T-cell (primary cell): ENCODE measurements at regions not wholly inside any gene's neighbourhood (a gene's known extent, or its start where the extent isn't known, plus 50 kb on each side); places are given as distances from the start of the nearest gene placed in this dataset.

ENCODE experiments used
- ATAC-seq, 4 experiments: fragments of 200-7000 bp in 3 of 4; fragments of 150-1000 bp in 1 of 4; cut with Tn5 transposase; replicated peaks in 1 of 4; 1 replicate in 3 of 4; 2 replicates in 1 of 4; pipeline ENCODE4 v1.10.0; 2021; ENCODE audit warnings: moderate library complexity in 3 of 4, mild to moderate bottlenecking in 2 of 4, moderate number of reproducible peaks in 1 of 4
- CTCF ChIA-PET, 2 donors: fragments of 300-600 bp; sonication (Branson Sonifier 250); formaldehyde crosslinking; loops; one replicate each; lab custom pipeline; 2022; ENCODE audit warnings: antibody characterized with exemption in 2 of 2; lab: Charles Lee
- POLR2A ChIA-PET, 2 donors: fragments of 300-600 bp; sonication (Branson Sonifier 250); formaldehyde crosslinking; loops; one replicate each; lab custom pipeline; 2022; ENCODE audit warnings: antibody characterized with exemption in 2 of 2; lab: Charles Lee
- DNase-seq, 35 experiments: peaks; one replicate each; pipeline versions ENCODE4 v3.0.0 to v3.0.0-alpha.2; 2013 to 2023
- H3K27ac ChIP-seq: one replicate; pipeline ENCODE4 v1.5.1; 2013; ENCODE audit warnings: low read length
- H3K27me3 ChIP-seq, 2 experiments: replicated peaks in 1 of 2; 1 replicate in 1 of 2; 2 replicates in 1 of 2; pipeline versions ENCODE4 v1.6.1 to v1.7.0; 2013; ENCODE audit warnings: low read length in 1 of 2, mixed read lengths in 1 of 2; ENCODE audit not compliant: control insufficient read depth in 2 of 2, insufficient read depth in 2 of 2; ENCODE audit errors: extremely low read depth in 1 of 2
- H3K36me3 ChIP-seq, 2 donors: 1 replicate in 1 of 2; 2 replicates in 1 of 2; pipeline versions ENCODE4 v1.6.1 to v1.7.0; 2013; ENCODE audit warnings: low read length in 1 of 2; ENCODE audit not compliant: control insufficient read depth in 2 of 2, insufficient read depth in 1 of 2; ENCODE audit errors: extremely low read depth in 1 of 2
- H3K4me1 ChIP-seq, 2 experiments: 1 replicate in 1 of 2; 2 replicates in 1 of 2; pipeline versions ENCODE4 v1.6.1 to v1.7.0; 2013; ENCODE audit warnings: low read length in 2 of 2, mixed read lengths in 1 of 2; ENCODE audit not compliant: insufficient read depth in 2 of 2, control insufficient read depth in 1 of 2; ENCODE audit errors: extremely low read depth in 1 of 2
- H3K4me3 ChIP-seq, 2 donors: 1 replicate in 1 of 2; 2 replicates in 1 of 2; pipeline versions ENCODE4 v1.5.1 to v1.7.0; 2013; ENCODE audit warnings: mild to moderate bottlenecking in 2 of 2, low read length in 1 of 2, moderate library complexity in 1 of 2; ENCODE audit not compliant: control insufficient read depth in 1 of 2; ENCODE audit errors: extremely low read depth in 1 of 2
- H3K9me3 ChIP-seq: 2 replicates; pipeline ENCODE4 v1.7.0; 2013
- H3K27ac Mint-ChIP-seq, 2 donors: one replicate each; pipeline ENCODE4 v1.8.0; 2020 to 2021; ENCODE audit warnings: mild to moderate bottlenecking in 2 of 2, mixed read lengths in 2 of 2
- H3K27me3 Mint-ChIP-seq, 2 donors: one replicate each; pipeline ENCODE4 v1.8.0; 2021 to 2022; ENCODE audit warnings: mixed read lengths in 2 of 2
- H3K36me3 Mint-ChIP-seq: one replicate; pipeline ENCODE4 v1.8.0; 2021; ENCODE audit warnings: mixed read lengths
- H3K4me1 Mint-ChIP-seq, 3 donors: one replicate each; pipeline ENCODE4 v1.8.0; 2020 to 2022; ENCODE audit warnings: mixed read lengths in 3 of 3, mild to moderate bottlenecking in 1 of 3
- H3K4me3 Mint-ChIP-seq, 3 donors: one replicate each; pipeline ENCODE4 v1.8.0; 2020 to 2022; ENCODE audit warnings: mild to moderate bottlenecking in 3 of 3, mixed read lengths in 3 of 3, moderate library complexity in 3 of 3
- H3K9me3 Mint-ChIP-seq, 3 donors: one replicate each; pipeline ENCODE4 v1.8.0; 2020 to 2022; ENCODE audit warnings: mixed read lengths in 3 of 3
- WGBS: methylation state at CpG from one replicate; pipeline ENCODE4 v1.1.5; 2013; ENCODE audit warnings: missing lambda C conversion rate; ENCODE audit not compliant: insufficient coverage; 5-methylcytosine and 5-hydroxymethylcytosine counted together

GRCh38 chr4:151931563-151931962 lies 170.8 kb upstream of the GATB start:
- peaks cover 0 to 2% (median 0%) of the 10 kb centered on the region in 3 donors for H3K9me3 Mint-ChIP-seq

GRCh38 chr4:151930372-151930771 lies 169.6 kb upstream of the GATB start:
- no peak for ATAC-seq
- H3K9me3 Mint-ChIP-seq: peaks cover 0 to 10% (median 0%) of the 10 kb centered on the region in 3 donors
- no peak overlapping the region for H3K4me3 ChIP-seq
- H3K36me3 ChIP-seq: no peaks in the 10 kb centered on the region
- no peaks in the 10 kb centered on the region for H3K36me3 Mint-ChIP-seq
- CTCF ChIA-PET: no interaction called here
- H3K4me1 Mint-ChIP-seq: peaks cover 0 to 9% (median 0%) of the 10 kb centered on the region in 3 donors
- POLR2A ChIA-PET: interaction anchor here in 1 of 2 donors (0.5 to 0.6 kb wide), 2 partner anchors 12 to 100 kb away, joined by 3 read pairs; no protein-coding TSS in a partner anchor
- DNase-seq: no peak
- no peaks in the 10 kb centered on the region for H3K9me3 ChIP-seq
- no peaks in the 10 kb centered on the region for H3K4me1 ChIP-seq
- no peak overlapping the region for H3K27ac Mint-ChIP-seq
- H3K27me3 Mint-ChIP-seq: peaks cover 0 to 4% of the 10 kb centered on the region in 2 donors
- WGBS: 75% methylated on average over 1 of the region's 2 CpGs
- H3K4me3 Mint-ChIP-seq: no peak overlapping the region
- no peak overlapping the region for H3K27ac ChIP-seq
- peaks cover 0 to 3% of the 10 kb centered on the region in 2 experiments for H3K27me3 ChIP-seq

More at GRCh38 chr4:151931563-151931962, 170.8 kb upstream of the GATB start:
- Mint-ChIP-seq H3K36me3 (no peaks in the 10 kb centered on the region), H3K27me3 (no peaks in the 10 kb centered on the region), H3K4me1 (peaks cover 0 to 9% (median 0%) of the 10 kb centered on the region in 3 donors), H3K27ac (no peak overlapping the region), H3K4me3 (no peak overlapping the region)
- Histone ChIP-seq H3K4me1 (no peaks in the 10 kb centered on the region), H3K27me3 (peaks cover 0 to 3% of the 10 kb centered on the region in 2 experiments), H3K36me3 (no peaks in the 10 kb centered on the region), H3K4me3 (no peak overlapping the region), H3K9me3 (no peaks in the 10 kb centered on the region), H3K27ac (no peak overlapping the region)
- ChIA-PET POLR2A (interaction anchor here in 1 of 2 donors (0.6 kb wide), 1 partner anchor 410 kb away, joined by 3 read pairs; no protein-coding TSS in a partner anchor), CTCF (no interaction called here)
- WGBS: no CpG with 5 or more reads among the region's 2 CpGs
- ATAC-seq (no peak), DNase-seq (no peak)

- Histone ChIP-seq H3K27me3 (peaks cover 0 to 3% of the 10 kb centered on the region in 2 experiments), H3K4me3 (no peak overlapping the region), H3K9me3 (no peaks in the 10 kb centered on the region), H3K4me1 (no peaks in the 10 kb centered on the region), H3K36me3 (no peaks in the 10 kb centered on the region), H3K27ac (no peak overlapping the region)
- WGBS: 80% methylated on average over 5 of the region's 5 CpGs
- H3K36me3 Mint-ChIP-seq: no peaks in the 10 kb centered on the region
- no peak overlapping the region for H3K4me3 Mint-ChIP-seq
- H3K27me3 Mint-ChIP-seq: peaks cover 0 to 4% of the 10 kb centered on the region in 2 donors
- POLR2A ChIA-PET: no interaction called here
- H3K27ac Mint-ChIP-seq: no peak overlapping the region
- DNase-seq (no peak), ATAC-seq (no peak)
- peaks cover 0 to 10% (median 0%) of the 10 kb centered on the region in 3 donors for H3K4me1 Mint-ChIP-seq
- CTCF ChIA-PET: no interaction called here
- peaks cover 0 to 10% (median 0%) of the 10 kb centered on the region in 3 donors for H3K9me3 Mint-ChIP-seq
These were observed 167.3 kb upstream of the GATB start for GRCh38 chr4:151928112-151928511.

DNA sequence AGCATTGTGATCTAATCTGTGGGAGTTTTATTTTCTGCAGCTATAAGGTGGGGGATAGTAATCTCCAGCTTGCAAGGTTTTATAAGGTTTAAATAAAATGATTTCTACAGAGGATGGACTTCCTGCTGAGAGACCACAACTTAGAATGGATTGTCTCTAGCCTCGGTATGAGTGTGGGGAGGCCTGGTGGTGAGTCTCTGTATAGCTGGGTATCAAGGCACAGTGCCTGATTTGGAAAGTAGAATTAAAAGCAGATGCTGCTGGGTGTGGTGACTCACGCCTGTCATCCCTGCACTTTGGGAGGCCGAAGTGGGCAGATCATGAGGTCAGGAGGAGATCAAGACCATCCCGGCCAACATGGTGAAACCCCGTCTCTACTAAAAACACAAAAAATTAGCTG lies 162.0 kb upstream of the GATB start:
- H3K36me3 Mint-ChIP-seq: no peaks in the 10 kb centered on the region
- no peaks in the 10 kb centered on the region for H3K4me1 ChIP-seq
- peaks cover 0 to 17% (median 3%) of the 10 kb centered on the region in 3 donors for H3K4me1 Mint-ChIP-seq
- H3K4me3 Mint-ChIP-seq: no peak overlapping the region
- no peak overlapping the region for H3K27ac ChIP-seq
- 62% methylated on average over 3 of the region's 5 CpGs for WGBS
- ChIA-PET POLR2A (no interaction called here), CTCF (interaction anchor here in 1 of 2 donors (0.7 kb wide), 1 partner anchor 27 kb away, joined by 3 read pairs; no protein-coding TSS in a partner anchor)
- H3K27me3 Mint-ChIP-seq: peaks cover 3 to 4% of the 10 kb centered on the region in 2 donors
- ATAC-seq: peak in 1 of 4 experiments; percentile 32
- no peaks in the 10 kb centered on the region for H3K9me3 ChIP-seq
- DNase-seq: no peak
- H3K36me3 ChIP-seq: no peaks in the 10 kb centered on the region
- H3K4me3 ChIP-seq: no peak overlapping the region
- H3K27ac Mint-ChIP-seq: no peak overlapping the region
- peaks cover 0 to 10% (median 0%) of the 10 kb centered on the region in 3 donors for H3K9me3 Mint-ChIP-seq
- H3K27me3 ChIP-seq: no peaks in the 10 kb centered on the region

- Mint-ChIP-seq H3K27me3 (peaks cover 3 to 4% of the 10 kb centered on the region in 2 donors), H3K4me1 (peaks cover 0 to 17% (median 3%) of the 10 kb centered on the region in 3 donors), H3K4me3 (no peak overlapping the region), H3K27ac (no peak overlapping the region), H3K9me3 (peaks cover 0 to 10% (median 0%) of the 10 kb centered on the region in 3 donors), H3K36me3 (no peaks in the 10 kb centered on the region)
- DNase-seq (no peak), ATAC-seq (no peak)
- Histone ChIP-seq H3K27ac (no peak overlapping the region), H3K27me3 (no peaks in the 10 kb centered on the region), H3K9me3 (no peaks in the 10 kb centered on the region), H3K4me3 (no peak overlapping the region), H3K36me3 (no peaks in the 10 kb centered on the region), H3K4me1 (no peaks in the 10 kb centered on the region)
- ChIA-PET POLR2A (no interaction called here), CTCF (no interaction called here)
- WGBS: 56% methylated on average over 1 of the region's 4 CpGs
These were observed 161.5 kb upstream of the GATB start for GRCh38 chr4:151922306-151922705.

GRCh38 chr4:151921811-151922210 lies 161.0 kb upstream of the GATB start:
- CTCF ChIA-PET: no interaction called here

More at GRCh38 chr4:151921811-151922210, 161.0 kb upstream of the GATB start:
- Histone ChIP-seq H3K9me3 (no peaks in the 10 kb centered on the region), H3K36me3 (no peaks in the 10 kb centered on the region), H3K27me3 (no peaks in the 10 kb centered on the region), H3K4me1 (no peaks in the 10 kb centered on the region), H3K4me3 (no peak overlapping the region), H3K27ac (no peak overlapping the region)
- peaks cover 3 to 4% of the 10 kb centered on the region in 2 donors for H3K27me3 Mint-ChIP-seq
- ATAC-seq (no peak), DNase-seq (no peak)
- POLR2A ChIA-PET: no interaction called here
- no peak overlapping the region for H3K27ac Mint-ChIP-seq
- H3K36me3 Mint-ChIP-seq: no peaks in the 10 kb centered on the region
- WGBS: 100% methylated on average over 1 of the region's 4 CpGs
- H3K4me1 Mint-ChIP-seq: peaks cover 0 to 17% (median 3%) of the 10 kb centered on the region in 3 donors
- H3K9me3 Mint-ChIP-seq: peaks cover 0 to 10% (median 0%) of the 10 kb centered on the region in 3 donors
- no peak overlapping the region for H3K4me3 Mint-ChIP-seq
